ENCODE measurements at regions not wholly inside any gene's neighbourhood (a gene's known extent, or its start where the extent isn't known, plus 50 kb on each side); places are given as distances from the start of the nearest gene placed in this dataset.

DNA sequence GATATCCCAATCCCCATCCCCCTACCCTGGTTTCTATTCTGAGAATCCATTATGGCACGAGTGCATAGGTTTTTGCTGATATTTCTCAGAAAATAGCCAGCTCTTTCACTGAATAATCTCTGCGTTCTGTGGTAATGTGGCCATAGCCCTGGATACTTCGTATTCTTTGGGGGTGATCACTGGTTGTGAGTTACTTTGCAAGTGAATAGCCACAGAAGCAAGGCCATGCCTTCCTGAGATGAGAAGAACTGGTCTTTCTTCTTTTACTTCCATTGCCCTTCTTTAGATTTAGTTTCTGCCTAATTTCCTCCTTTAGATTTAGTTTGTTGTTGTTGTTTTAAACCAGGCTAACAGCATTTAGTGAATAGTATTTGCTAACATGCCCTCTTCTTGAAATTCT lies 323.4 kb downstream of the CDC14C start (continued):
- TF ChIP-seq EZH2 (IDR thresholded peaks at IDR 0.05; ENCODE audit: low read depth, unreplicated experiment) (no peak), STAT1 (IDR thresholded peaks at IDR 0.05; ENCODE audit: unreplicated experiment) (no peak)

DNA sequence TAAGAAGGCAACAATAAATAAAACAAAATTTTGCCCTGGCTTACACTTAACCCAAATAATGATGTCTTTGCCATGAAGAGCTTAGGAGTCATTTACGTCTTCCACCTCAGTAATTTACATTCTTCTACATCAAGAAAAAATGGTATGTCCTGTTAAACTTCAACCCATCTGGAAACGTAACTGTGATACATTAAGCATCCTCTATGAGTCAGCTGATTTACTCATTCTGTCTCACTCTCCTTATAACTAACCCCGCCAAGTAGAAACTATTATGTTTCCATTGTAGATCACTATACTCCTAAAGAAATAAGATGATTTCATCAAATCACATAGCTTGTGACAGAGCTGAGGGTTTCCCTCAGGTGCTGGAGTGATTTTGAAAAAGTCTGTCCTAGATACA lies 330.7 kb downstream of the CDC14C start:
- H4K20me1 ChIP-seq (replicated peaks; ENCODE audit: insufficient read depth): no peaks in the 10 kb centered on the region
- no peaks in the 10 kb centered on the region for H3K79me2 ChIP-seq (replicated peaks; ENCODE audit: insufficient read depth)
- Mint-ChIP-seq H3K4me1 (peaks cover 13% of the 10 kb centered on the region), H3K36me3 (ENCODE audit: low read depth) (no peaks in the 10 kb centered on the region), H3K9me3 (no peaks in the 10 kb centered on the region), H3K27ac (no peak overlapping the region), H3K4me3 (no peak overlapping the region), H3K27me3 (ENCODE audit: insufficient read depth, low read depth, poor library complexity) (peaks cover 2% of the 10 kb centered on the region)
- H2AFZ ChIP-seq: no peak overlapping the region
- H3F3A ChIP-seq (replicated peaks; ENCODE audit: low read depth): no peaks in the 10 kb centered on the region
- TF ChIP-seq CREB1 (CRISPR knock-in tag; IDR thresholded peaks at IDR 0.05; ENCODE audit: low read depth) (no peak), POLR2AphosphoS5 (IDR thresholded peaks at IDR 0.05; ENCODE audit: low read depth) (no peak), ZNF114 (CRISPR knock-in tag; IDR thresholded peaks at IDR 0.05) (no peak), EZH2phosphoT487 (IDR thresholded peaks at IDR 0.05; ENCODE audit: unreplicated experiment) (no peak), ZNF331 (CRISPR knock-in tag; IDR thresholded peaks at IDR 0.05; ENCODE audit: low read depth) (no peak), JUNB (IDR thresholded peaks at IDR 0.05; ENCODE audit: unreplicated experiment) (no peak), NANOG (IDR thresholded peaks at IDR 0.05; ENCODE audit: borderline replicate concordance) (no peak), STAT1 (IDR thresholded peaks at IDR 0.05; ENCODE audit: unreplicated experiment) (no peak)
- TF ChIP-seq, protein P1, sequence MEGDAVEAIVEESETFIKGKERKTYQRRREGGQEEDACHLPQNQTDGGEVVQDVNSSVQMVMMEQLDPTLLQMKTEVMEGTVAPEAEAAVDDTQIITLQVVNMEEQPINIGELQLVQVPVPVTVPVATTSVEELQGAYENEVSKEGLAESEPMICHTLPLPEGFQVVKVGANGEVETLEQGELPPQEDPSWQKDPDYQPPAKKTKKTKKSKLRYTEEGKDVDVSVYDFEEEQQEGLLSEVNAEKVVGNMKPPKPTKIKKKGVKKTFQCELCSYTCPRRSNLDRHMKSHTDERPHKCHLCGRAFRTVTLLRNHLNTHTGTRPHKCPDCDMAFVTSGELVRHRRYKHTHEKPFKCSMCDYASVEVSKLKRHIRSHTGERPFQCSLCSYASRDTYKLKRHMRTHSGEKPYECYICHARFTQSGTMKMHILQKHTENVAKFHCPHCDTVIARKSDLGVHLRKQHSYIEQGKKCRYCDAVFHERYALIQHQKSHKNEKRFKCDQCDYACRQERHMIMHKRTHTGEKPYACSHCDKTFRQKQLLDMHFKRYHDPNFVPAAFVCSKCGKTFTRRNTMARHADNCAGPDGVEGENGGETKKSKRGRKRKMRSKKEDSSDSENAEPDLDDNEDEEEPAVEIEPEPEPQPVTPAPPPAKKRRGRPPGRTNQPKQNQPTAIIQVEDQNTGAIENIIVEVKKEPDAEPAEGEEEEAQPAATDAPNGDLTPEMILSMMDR (conservative IDR thresholded peaks at IDR 0.05; ENCODE audit: low read depth in 2 of 2): no peak
- TF ChIP-seq, protein P2, sequence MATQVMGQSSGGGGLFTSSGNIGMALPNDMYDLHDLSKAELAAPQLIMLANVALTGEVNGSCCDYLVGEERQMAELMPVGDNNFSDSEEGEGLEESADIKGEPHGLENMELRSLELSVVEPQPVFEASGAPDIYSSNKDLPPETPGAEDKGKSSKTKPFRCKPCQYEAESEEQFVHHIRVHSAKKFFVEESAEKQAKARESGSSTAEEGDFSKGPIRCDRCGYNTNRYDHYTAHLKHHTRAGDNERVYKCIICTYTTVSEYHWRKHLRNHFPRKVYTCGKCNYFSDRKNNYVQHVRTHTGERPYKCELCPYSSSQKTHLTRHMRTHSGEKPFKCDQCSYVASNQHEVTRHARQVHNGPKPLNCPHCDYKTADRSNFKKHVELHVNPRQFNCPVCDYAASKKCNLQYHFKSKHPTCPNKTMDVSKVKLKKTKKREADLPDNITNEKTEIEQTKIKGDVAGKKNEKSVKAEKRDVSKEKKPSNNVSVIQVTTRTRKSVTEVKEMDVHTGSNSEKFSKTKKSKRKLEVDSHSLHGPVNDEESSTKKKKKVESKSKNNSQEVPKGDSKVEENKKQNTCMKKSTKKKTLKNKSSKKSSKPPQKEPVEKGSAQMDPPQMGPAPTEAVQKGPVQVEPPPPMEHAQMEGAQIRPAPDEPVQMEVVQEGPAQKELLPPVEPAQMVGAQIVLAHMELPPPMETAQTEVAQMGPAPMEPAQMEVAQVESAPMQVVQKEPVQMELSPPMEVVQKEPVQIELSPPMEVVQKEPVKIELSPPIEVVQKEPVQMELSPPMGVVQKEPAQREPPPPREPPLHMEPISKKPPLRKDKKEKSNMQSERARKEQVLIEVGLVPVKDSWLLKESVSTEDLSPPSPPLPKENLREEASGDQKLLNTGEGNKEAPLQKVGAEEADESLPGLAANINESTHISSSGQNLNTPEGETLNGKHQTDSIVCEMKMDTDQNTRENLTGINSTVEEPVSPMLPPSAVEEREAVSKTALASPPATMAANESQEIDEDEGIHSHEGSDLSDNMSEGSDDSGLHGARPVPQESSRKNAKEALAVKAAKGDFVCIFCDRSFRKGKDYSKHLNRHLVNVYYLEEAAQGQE (IDR thresholded peaks at IDR 0.05; ENCODE audit: unreplicated experiment): no peak
- TF ChIP-seq, protein P3, sequence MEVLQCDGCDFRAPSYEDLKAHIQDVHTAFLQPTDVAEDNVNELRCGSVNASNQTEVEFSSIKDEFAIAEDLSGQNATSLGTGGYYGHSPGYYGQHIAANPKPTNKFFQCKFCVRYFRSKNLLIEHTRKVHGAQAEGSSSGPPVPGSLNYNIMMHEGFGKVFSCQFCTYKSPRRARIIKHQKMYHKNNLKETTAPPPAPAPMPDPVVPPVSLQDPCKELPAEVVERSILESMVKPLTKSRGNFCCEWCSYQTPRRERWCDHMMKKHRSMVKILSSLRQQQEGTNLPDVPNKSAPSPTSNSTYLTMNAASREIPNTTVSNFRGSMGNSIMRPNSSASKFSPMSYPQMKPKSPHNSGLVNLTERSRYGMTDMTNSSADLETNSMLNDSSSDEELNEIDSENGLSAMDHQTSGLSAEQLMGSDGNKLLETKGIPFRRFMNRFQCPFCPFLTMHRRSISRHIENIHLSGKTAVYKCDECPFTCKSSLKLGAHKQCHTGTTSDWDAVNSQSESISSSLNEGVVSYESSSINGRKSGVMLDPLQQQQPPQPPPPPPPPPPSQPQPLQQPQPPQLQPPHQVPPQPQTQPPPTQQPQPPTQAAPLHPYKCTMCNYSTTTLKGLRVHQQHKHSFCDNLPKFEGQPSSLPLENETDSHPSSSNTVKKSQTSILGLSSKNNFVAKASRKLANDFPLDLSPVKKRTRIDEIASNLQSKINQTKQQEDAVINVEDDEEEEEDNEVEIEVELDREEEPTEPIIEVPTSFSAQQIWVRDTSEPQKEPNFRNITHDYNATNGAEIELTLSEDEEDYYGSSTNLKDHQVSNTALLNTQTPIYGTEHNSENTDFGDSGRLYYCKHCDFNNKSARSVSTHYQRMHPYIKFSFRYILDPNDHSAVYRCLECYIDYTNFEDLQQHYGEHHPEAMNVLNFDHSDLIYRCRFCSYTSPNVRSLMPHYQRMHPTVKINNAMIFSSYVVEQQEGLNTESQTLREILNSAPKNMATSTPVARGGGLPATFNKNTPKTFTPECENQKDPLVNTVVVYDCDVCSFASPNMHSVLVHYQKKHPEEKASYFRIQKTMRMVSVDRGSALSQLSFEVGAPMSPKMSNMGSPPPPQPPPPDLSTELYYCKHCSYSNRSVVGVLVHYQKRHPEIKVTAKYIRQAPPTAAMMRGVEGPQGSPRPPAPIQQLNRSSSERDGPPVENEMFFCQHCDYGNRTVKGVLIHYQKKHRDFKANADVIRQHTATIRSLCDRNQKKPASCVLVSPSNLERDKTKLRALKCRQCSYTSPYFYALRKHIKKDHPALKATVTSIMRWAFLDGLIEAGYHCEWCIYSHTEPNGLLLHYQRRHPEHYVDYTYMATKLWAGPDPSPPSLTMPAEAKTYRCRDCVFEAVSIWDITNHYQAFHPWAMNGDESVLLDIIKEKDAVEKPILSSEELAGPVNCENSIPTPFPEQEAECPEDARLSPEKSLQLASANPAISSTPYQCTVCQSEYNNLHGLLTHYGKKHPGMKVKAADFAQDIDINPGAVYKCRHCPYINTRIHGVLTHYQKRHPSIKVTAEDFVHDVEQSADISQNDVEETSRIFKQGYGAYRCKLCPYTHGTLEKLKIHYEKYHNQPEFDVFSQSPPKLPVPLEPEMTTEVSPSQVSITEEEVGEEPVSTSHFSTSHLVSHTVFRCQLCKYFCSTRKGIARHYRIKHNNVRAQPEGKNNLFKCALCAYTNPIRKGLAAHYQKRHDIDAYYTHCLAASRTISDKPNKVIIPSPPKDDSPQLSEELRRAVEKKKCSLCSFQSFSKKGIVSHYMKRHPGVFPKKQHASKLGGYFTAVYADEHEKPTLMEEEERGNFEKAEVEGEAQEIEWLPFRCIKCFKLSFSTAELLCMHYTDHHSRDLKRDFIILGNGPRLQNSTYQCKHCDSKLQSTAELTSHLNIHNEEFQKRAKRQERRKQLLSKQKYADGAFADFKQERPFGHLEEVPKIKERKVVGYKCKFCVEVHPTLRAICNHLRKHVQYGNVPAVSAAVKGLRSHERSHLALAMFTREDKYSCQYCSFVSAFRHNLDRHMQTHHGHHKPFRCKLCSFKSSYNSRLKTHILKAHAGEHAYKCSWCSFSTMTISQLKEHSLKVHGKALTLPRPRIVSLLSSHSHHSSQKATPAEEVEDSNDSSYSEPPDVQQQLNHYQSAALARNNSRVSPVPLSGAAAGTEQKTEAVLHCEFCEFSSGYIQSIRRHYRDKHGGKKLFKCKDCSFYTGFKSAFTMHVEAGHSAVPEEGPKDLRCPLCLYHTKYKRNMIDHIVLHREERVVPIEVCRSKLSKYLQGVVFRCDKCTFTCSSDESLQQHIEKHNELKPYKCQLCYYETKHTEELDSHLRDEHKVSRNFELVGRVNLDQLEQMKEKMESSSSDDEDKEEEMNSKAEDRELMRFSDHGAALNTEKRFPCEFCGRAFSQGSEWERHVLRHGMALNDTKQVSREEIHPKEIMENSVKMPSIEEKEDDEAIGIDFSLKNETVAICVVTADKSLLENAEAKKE (CRISPR knock-in tag; IDR thresholded peaks at IDR 0.05): no peak
- TF ChIP-seq, protein P4, sequence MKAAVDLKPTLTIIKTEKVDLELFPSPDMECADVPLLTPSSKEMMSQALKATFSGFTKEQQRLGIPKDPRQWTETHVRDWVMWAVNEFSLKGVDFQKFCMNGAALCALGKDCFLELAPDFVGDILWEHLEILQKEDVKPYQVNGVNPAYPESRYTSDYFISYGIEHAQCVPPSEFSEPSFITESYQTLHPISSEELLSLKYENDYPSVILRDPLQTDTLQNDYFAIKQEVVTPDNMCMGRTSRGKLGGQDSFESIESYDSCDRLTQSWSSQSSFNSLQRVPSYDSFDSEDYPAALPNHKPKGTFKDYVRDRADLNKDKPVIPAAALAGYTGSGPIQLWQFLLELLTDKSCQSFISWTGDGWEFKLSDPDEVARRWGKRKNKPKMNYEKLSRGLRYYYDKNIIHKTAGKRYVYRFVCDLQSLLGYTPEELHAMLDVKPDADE (IDR thresholded peaks at IDR 0.05): no peak
- no peaks in the 10 kb centered on the region for H3K4me1 ChIP-seq (ENCODE audit: insufficient read depth)
- H3K27ac ChIP-seq (ENCODE audit: low read depth): no peak overlapping the region
- ATAC-seq (no peak), DNase-seq (ENCODE audit: low spot score) (no peak)
- no peaks in the 10 kb centered on the region for H3K9me2 ChIP-seq (ENCODE audit: insufficient read depth)
- H3K4me3 ChIP-seq: no peak overlapping the region
- H3K27me3 ChIP-seq (ENCODE audit: insufficient read depth): no peaks in the 10 kb centered on the region
- no peak overlapping the region for H3K4me2 ChIP-seq
- no peaks in the 10 kb centered on the region for H3K36me3 ChIP-seq (ENCODE audit: insufficient read depth)

Data from GM23338 (cell line).